PC-9 (cell line): ENCODE measurements at regions not wholly inside any gene's neighbourhood (a gene's known extent, or its start where the extent isn't known, plus 50 kb on each side); places are given as distances from the start of the nearest gene placed in this dataset.

ENCODE experiments used
- BruUV-seq: library from RNA; stranded (reverse); fragments of 400-500 nt; replicated peaks from 2 replicates; lab custom pipeline; 2021; lab: Mats Ljungman, UMichigan
- CTCF ChIA-PET: fragments of 300-600 bp; sonication (Branson Sonifier 250); formaldehyde crosslinking; loops from one replicate; lab custom pipeline; 2022; ENCODE audit warnings: antibody characterized with exemption; lab: Charles Lee
- POLR2A ChIA-PET: fragments of 300-600 bp; sonication (Branson Sonifier 250); formaldehyde crosslinking; loops from one replicate; lab custom pipeline; 2022; ENCODE audit warnings: antibody characterized with exemption; ENCODE audit not compliant: unreplicated experiment; lab: Charles Lee
- DNase-seq, 2 experiments: peaks; one replicate each; pipeline versions ENCODE4 v3.0.0 to v3.0.0-alpha.2; 2015 to 2022; ENCODE audit warnings: mixed read lengths in 1 of 2
- H2AFZ ChIP-seq: fragments of 200-600 bp; sonication (generic); 2 replicates; pipeline ENCODE4 v1.8.1; 2017; ENCODE audit warnings: antibody characterized with exemption
- H3F3A ChIP-seq: fragments of 200-600 bp; sonication (generic); 2 replicates; pipeline ENCODE4 v1.8.1; 2017; ENCODE audit warnings: antibody characterized with exemption, mild to moderate bottlenecking, low read depth; ENCODE audit not compliant: insufficient read depth
- H3K27ac ChIP-seq: fragments of 200-600 bp; sonication (generic); 2 replicates; pipeline ENCODE4 v1.6.1; 2016; ENCODE audit warnings: mixed run types
- H3K27me3 ChIP-seq: fragments of 200-600 bp; sonication (generic); 2 replicates; pipeline ENCODE4 v1.6.1; 2016; ENCODE audit warnings: low read depth, mixed run types; ENCODE audit not compliant: insufficient read depth
- H3K36me3 ChIP-seq: fragments of 200-600 bp; sonication (generic); 2 replicates; pipeline ENCODE4 v1.6.1; 2016; ENCODE audit warnings: low read depth, mixed run types
- H3K4me1 ChIP-seq: fragments of 200-600 bp; sonication (generic); replicated peaks from 2 replicates; pipeline ENCODE4 v1.6.1; 2016; ENCODE audit warnings: mixed run types; ENCODE audit not compliant: insufficient read depth
- H3K4me2 ChIP-seq: fragments of 200-600 bp; sonication (generic); 2 replicates; pipeline ENCODE4 v1.6.1; 2017; ENCODE audit warnings: mixed run types
- H3K4me3 ChIP-seq: fragments of 200-600 bp; sonication (generic); 2 replicates; pipeline ENCODE4 v1.6.1; 2016; ENCODE audit warnings: mixed run types
- H3K79me2 ChIP-seq: fragments of 200-600 bp; sonication (generic); 2 replicates; pipeline ENCODE4 v1.6.1; 2017; ENCODE audit warnings: low read depth, mixed run types
- H3K9me2 ChIP-seq: fragments of 200-600 bp; sonication (generic); 2 replicates; pipeline ENCODE4 v1.8.1; 2017; ENCODE audit warnings: mild to moderate bottlenecking; ENCODE audit not compliant: insufficient read depth
- H3K9me3 ChIP-seq: fragments of 200-600 bp; sonication (generic); 2 replicates; pipeline ENCODE4 v1.8.1; 2016; ENCODE audit warnings: low read depth; ENCODE audit not compliant: insufficient read depth
- H4K20me1 ChIP-seq: fragments of 200-600 bp; sonication (generic); 2 replicates; pipeline ENCODE4 v1.8.1; 2017; ENCODE audit not compliant: insufficient read depth
- EZH2 ChIP-seq: fragments of 200-600 bp; sonication (generic); IDR thresholded peaks from 2 replicates; pipeline ENCODE4 v1.8.0; 2017; ENCODE audit warnings: antibody characterized with exemption, low read depth
- intact Hi-C: fragments of 100-400 bp; cut with micrococcal nuclease; formaldehyde crosslinking; loops from one replicate; pipeline ENCODE4 v1.10.0; 2022; ENCODE audit not compliant: unreplicated experiment
- TF ChIP-seq, protein P1 (sequence below): fragments of 200-600 bp; sonication (generic); conservative IDR thresholded peaks from 2 replicates; pipeline ENCODE4 v1.6.1; 2017; ENCODE audit warnings: mixed run types, antibody characterized with exemption, mild to moderate bottlenecking, moderate library complexity

DNA sequence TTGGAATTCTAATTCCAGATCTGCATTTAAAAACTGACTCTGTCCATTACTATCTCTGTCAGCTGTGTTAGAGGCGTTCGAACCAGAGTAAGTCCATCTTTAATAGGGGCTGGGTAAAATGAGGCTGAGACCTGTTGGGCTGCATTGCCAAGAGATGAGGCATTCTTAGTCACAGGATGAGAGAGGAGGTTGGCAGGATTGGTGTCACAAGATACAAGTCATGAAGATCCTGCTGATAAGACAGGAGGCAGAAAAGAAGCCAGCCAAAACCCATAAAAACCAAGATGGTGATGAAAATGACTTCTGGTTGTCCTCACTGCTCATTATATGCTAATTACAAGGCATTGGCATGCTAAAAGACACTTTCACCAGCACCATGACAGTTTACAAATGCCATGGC is 356.3 kb upstream of the ISX start:
- H3K27ac ChIP-seq, result no peak overlapping the region
- peak in 1 of 2 experiments; percentile 59 for DNase-seq

DNA sequence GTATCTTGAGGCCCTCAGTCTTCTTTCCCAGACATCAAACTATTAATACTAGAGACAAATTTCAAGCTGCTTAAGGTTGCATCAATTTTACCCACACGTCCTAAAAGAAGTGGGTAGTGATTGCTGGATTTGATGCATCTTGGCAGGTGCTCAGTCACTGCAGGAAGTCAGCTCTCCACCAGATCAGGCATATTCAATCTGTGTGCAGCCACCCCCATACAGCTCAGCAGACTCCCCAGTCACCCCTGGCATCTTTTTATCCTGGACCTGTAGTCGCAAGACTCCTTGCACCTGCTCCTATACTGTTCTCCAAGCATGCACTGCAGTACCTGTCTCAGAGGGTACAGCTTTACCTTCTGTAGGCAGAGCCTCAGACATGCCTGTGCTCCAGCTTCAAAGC is 343.1 kb upstream of the ISX start:
- H3K4me3 ChIP-seq, result no peak overlapping the region
- H3K4me1 ChIP-seq, result no peaks in the 10 kb centered on the region
- no peaks in the 10 kb centered on the region for H3K36me3 ChIP-seq
- H3K4me2 ChIP-seq, result no peak overlapping the region
- H4K20me1 ChIP-seq, result no peaks in the 10 kb centered on the region
- H2AFZ ChIP-seq, result no peak overlapping the region
- no peaks in the 10 kb centered on the region for H3F3A ChIP-seq
- no peaks in the 10 kb centered on the region for H3K79me2 ChIP-seq
- BruUV-seq, result no TSS peak
- intact Hi-C loops, result no loop called here
- no peak for TF ChIP-seq EZH2
- no peak for DNase-seq
- no peaks in the 10 kb centered on the region for H3K9me3 ChIP-seq
- POLR2A ChIA-PET, result interaction anchor here (0.6 kb wide), 1 partner anchor 1423 kb away, joined by 4 read pairs; no protein-coding TSS in a partner anchor
- no peak overlapping the region for H3K27ac ChIP-seq
- no peaks in the 10 kb centered on the region for H3K27me3 ChIP-seq
- no peaks in the 10 kb centered on the region for H3K9me2 ChIP-seq
- CTCF ChIA-PET, result no interaction called here

More for the DNA sequence above, 356.3 kb upstream of the ISX start:
- H4K20me1 ChIP-seq, result no peaks in the 10 kb centered on the region
- TF ChIP-seq, protein P1, sequence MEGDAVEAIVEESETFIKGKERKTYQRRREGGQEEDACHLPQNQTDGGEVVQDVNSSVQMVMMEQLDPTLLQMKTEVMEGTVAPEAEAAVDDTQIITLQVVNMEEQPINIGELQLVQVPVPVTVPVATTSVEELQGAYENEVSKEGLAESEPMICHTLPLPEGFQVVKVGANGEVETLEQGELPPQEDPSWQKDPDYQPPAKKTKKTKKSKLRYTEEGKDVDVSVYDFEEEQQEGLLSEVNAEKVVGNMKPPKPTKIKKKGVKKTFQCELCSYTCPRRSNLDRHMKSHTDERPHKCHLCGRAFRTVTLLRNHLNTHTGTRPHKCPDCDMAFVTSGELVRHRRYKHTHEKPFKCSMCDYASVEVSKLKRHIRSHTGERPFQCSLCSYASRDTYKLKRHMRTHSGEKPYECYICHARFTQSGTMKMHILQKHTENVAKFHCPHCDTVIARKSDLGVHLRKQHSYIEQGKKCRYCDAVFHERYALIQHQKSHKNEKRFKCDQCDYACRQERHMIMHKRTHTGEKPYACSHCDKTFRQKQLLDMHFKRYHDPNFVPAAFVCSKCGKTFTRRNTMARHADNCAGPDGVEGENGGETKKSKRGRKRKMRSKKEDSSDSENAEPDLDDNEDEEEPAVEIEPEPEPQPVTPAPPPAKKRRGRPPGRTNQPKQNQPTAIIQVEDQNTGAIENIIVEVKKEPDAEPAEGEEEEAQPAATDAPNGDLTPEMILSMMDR, result no peak
- no peak for TF ChIP-seq EZH2
- intact Hi-C loops, result no loop called here
- H3K27me3 ChIP-seq, result no peaks in the 10 kb centered on the region
- H3K4me2 ChIP-seq, result no peak overlapping the region
- H3K79me2 ChIP-seq, result no peaks in the 10 kb centered on the region
- ChIA-PET CTCF (no interaction called here), POLR2A (no interaction called here)
- no peak overlapping the region for H3K4me3 ChIP-seq
- no peaks in the 10 kb centered on the region for H3K9me3 ChIP-seq
- H3K36me3 ChIP-seq, result no peaks in the 10 kb centered on the region
- no peaks in the 10 kb centered on the region for H3K4me1 ChIP-seq
- H3F3A ChIP-seq, result no peaks in the 10 kb centered on the region
- H3K9me2 ChIP-seq, result no peaks in the 10 kb centered on the region
- no TSS peak for BruUV-seq
- no peak overlapping the region for H2AFZ ChIP-seq

DNA sequence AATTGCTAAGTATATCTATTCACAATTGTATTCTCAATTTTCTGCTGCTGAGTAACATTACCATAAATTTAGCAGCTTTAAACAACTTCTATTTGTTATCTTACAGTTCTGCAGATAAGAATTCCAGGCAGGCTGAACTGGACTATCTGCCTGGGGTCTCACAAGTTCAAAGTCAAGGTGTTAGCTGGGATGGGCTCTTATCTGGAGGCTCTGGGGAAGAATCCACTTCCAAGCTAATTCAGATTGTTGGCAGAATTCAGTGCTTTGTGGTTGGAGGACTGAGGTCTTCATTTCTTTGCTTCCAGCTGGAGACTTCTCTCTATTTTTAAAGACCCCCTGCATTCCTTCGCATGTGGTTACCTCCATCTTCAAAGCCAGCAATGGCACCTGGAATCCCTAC is 329.9 kb upstream of the ISX start:
- no peak overlapping the region for H3K27ac ChIP-seq
- no peaks in the 10 kb centered on the region for H3K36me3 ChIP-seq
- intact Hi-C loops, result no loop called here
- no peak overlapping the region for H2AFZ ChIP-seq
- no peaks in the 10 kb centered on the region for H3K9me2 ChIP-seq
- H3K9me3 ChIP-seq, result no peaks in the 10 kb centered on the region
- no peak overlapping the region for H3K4me2 ChIP-seq
- H3K4me1 ChIP-seq, result no peaks in the 10 kb centered on the region
- ChIA-PET POLR2A (no interaction called here), CTCF (no interaction called here)
- no peaks in the 10 kb centered on the region for H3F3A ChIP-seq
- BruUV-seq, result no TSS peak
- no peak for DNase-seq
- no peaks in the 10 kb centered on the region for H4K20me1 ChIP-seq
- H3K27me3 ChIP-seq, result no peaks in the 10 kb centered on the region; the same call in 1 of the 2 replicates
- TF ChIP-seq, protein P1, result no peak
- no peak for TF ChIP-seq EZH2
- no peak overlapping the region for H3K4me3 ChIP-seq
- H3K79me2 ChIP-seq, result no peaks in the 10 kb centered on the region
